DMS 273 (cell line): ENCODE measurements at regions not wholly inside any gene's neighbourhood (a gene's known extent, or its start where the extent isn't known, plus 50 kb on each side); places are given as distances from the start of the nearest gene placed in this dataset.
"Not testable (repeated sequence)": the region's sequence is repeated elsewhere in the genome, so short reads cannot be mapped to it uniquely, and the experiment has no call there.

Experiments used
- DNase-seq: peaks from one replicate; lab custom pipeline; 2025; ENCODE audit not compliant: unreplicated experiment; lab: John Stamatoyannopoulos, UW

- no peak for DNase-seq
Measured at GRCh38 chr5:2534251-2534650, 217.2 kb downstream of the IRX2 start.

- not testable (repeated sequence) for DNase-seq
Measured at GRCh38 chr5:2533848-2534247, 217.6 kb downstream of the IRX2 start.

- no peak for DNase-seq
Measured at GRCh38 chr5:2532809-2533208, 218.7 kb downstream of the IRX2 start.

- DNase-seq: no peak
Measured at GRCh38 chr5:2531318-2531717, 220.2 kb downstream of the IRX2 start.

- no peak for DNase-seq
Measured at GRCh38 chr5:2530609-2531008, 220.9 kb downstream of the IRX2 start.

GRCh38 chr5:2529371-2530092, 221.9 kb downstream of the IRX2 start:
- no peak for DNase-seq

- no peak for DNase-seq
Measured at GRCh38 chr5:2525351-2525750, 226.1 kb downstream of the IRX2 start.

GRCh38 chr5:2524620-2525019, 226.9 kb downstream of the IRX2 start:
- no peak for DNase-seq

GRCh38 chr5:2523180-2523579, 228.3 kb downstream of the IRX2 start:
- no peak for DNase-seq

- DNase-seq: no peak
Measured at GRCh38 chr5:2522372-2522771, 229.1 kb downstream of the IRX2 start.

- no peak for DNase-seq
Measured at GRCh38 chr5:2519153-2519552, 232.3 kb downstream of the IRX2 start.

- DNase-seq: no peak
Measured at GRCh38 chr5:2517451-2517850, 234.0 kb downstream of the IRX2 start.

- no peak for DNase-seq
Measured at GRCh38 chr5:2515180-2515764, 236.2 kb downstream of the IRX2 start.

- no peak for DNase-seq
Measured at GRCh38 chr5:2514484-2514883, 237.0 kb downstream of the IRX2 start.

- no peak for DNase-seq
Measured at GRCh38 chr5:2511706-2512105, 239.8 kb downstream of the IRX2 start.

GRCh38 chr5:2511126-2511525, 240.4 kb downstream of the IRX2 start:
- DNase-seq: no peak

GRCh38 chr5:2509527-2509926, 241.9 kb downstream of the IRX2 start:
- DNase-seq: no peak

GRCh38 chr5:2508514-2508913, 243.0 kb downstream of the IRX2 start:
- no peak for DNase-seq

GRCh38 chr5:2507611-2508010, 243.9 kb downstream of the IRX2 start:
- no peak for DNase-seq

GRCh38 chr5:2506603-2507002, 244.9 kb downstream of the IRX2 start:
- DNase-seq: no peak

- no peak for DNase-seq
Measured at GRCh38 chr5:2505217-2505616, 246.3 kb downstream of the IRX2 start.

GRCh38 chr5:2502970-2503594, 248.4 kb downstream of the IRX2 start:
- no peak for DNase-seq
